ENCODE measurements at regions not wholly inside any gene's neighbourhood (a gene's known extent, or its start where the extent isn't known, plus 50 kb on each side); places are given as distances from the start of the nearest gene placed in this dataset.

DNA sequence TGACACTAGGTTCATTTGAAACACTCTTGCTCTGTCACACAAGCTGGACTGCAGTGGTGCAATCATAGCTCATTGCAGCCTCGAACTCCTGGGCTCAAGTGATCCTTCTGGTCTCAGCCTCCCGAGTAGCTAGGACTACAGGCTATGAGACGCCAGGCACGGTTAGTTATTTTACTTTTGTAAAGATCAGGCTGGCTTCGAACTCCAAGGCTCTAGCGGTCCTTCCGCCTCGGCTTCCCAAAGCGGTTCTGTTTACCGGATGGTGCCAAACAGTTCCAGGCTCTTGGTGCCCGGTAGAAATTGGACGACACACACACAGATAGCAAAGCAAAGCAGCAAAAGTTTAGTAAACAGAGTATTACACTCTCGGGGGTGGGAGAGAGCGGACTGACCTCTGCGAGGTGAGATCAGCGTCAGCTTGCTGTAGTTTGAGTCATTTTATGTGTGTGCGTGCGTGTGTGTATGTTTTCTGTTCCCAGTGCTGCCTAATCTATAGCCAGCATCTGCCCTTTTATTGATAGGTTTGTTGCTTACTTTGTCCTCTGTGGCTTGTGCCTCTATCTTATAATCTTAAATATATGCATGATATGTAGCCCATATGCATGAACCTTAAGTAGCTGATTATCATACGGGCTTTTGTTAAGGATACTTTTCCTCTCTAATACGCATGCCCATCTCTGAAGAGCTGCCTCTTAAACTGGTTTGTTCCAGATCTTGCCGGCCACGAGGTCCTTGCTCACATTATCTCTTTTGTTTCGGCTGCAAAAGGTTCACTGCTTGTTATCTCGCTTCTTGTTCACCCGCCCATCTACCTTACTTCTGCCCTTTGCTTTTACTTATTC, 75.2 kb downstream of the OR2B2 start:
- ChIA-PET CTCF (interaction anchor here (0.9 to 5.7 kb wide), 10 partner anchors 13 to 519 kb away, joined by 3 to 44 read pairs (median 8); a partner anchor contains a TSS), POLR2A (interaction anchor here (0.6 to 5.3 kb wide), 11 partner anchors 13 to 1820 kb away, joined by 3 to 129 read pairs (median 28); a partner anchor contains a TSS)
- Histone ChIP-seq H3K9ac (replicated peaks; ENCODE audit: extremely low read depth, insufficient read depth, low read length) (peak overlapping the region; percentile 97), H3K36me3 (ENCODE audit: control insufficient read depth in 2 of 2, extremely low read depth in 1 of 2, insufficient read depth in 2 of 2, low read length in 2 of 2) (no peaks in the 10 kb centered on the region), H4K20me1 (replicated peaks; ENCODE audit: control insufficient read depth, extremely low read depth, insufficient read depth, low read length) (no peaks in the 10 kb centered on the region), H3K9me1 (replicated peaks; ENCODE audit: control insufficient read depth, extremely low read depth, insufficient read depth, low read length) (no peaks in the 10 kb centered on the region), H2AFZ (ENCODE audit: low read depth, low read length) (peak overlapping the region; percentile 10), H3K27me3 (ENCODE audit: control insufficient read depth in 2 of 2, insufficient read depth in 2 of 2, low read length in 2 of 2) (no peaks in the 10 kb centered on the region), H3K9me3 (replicated peaks; ENCODE audit: control insufficient read depth, insufficient read depth, low read length) (no peaks in the 10 kb centered on the region), H3K79me2 (ENCODE audit: control insufficient read depth, insufficient read depth, low read length) (no peaks in the 10 kb centered on the region), H3K4me1 (ENCODE audit: control insufficient read depth, extremely low read depth, insufficient read depth, low read length) (peaks cover 14% of the 10 kb centered on the region), H3K4me3 (replicated peaks in 1 of 3; ENCODE audit: insufficient read depth in 1 of 3, low read depth in 1 of 3, low read length in 3 of 3) (peak overlapping the region; percentile 25 to 86 (median 59)), H3K27ac (ENCODE audit: insufficient read depth, low read depth, low read length) (peak overlapping the region; percentile 95), H3K4me2 (ENCODE audit: insufficient read depth, low read length) (peak overlapping the region; percentile 84)
- DNase-seq (ENCODE audit: low read depth, low spot score), result peak; percentile 90
- intact Hi-C loops (cut with micrococcal nuclease) (loop anchor here (1.0 to 10.0 kb wide), 3 partner anchors 12 to 1812 kb away; a partner anchor contains a TSS), dilution Hi-C loops (cut with MboI; ENCODE audit: extremely low pct_ligation_motif_present, low sequenced_read_pairs) (no loop called here)
- no TSS peak for BruUV-seq (replicated peaks)
- FAIRE-seq, result peak; percentile 78
- TF ChIP-seq, protein P1, sequence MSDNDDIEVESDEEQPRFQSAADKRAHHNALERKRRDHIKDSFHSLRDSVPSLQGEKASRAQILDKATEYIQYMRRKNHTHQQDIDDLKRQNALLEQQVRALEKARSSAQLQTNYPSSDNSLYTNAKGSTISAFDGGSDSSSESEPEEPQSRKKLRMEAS (IDR thresholded peaks at IDR 0.05; ENCODE audit: insufficient read depth, insufficient read length), result peak; percentile 17
- peak; percentile 13 for TF ChIP-seq FOS (IDR thresholded peaks at IDR 0.05; ENCODE audit: borderline replicate concordance, insufficient read depth, low read length)
- no peak for TF ChIP-seq EZH2 (IDR thresholded peaks at IDR 0.05; ENCODE audit: borderline replicate concordance, low read depth, low read length, severe bottlenecking)
- peak; percentile 71 for TF ChIP-seq GATA2 (IDR thresholded peaks at IDR 0.05; ENCODE audit: insufficient read depth, insufficient read length, low read depth, low read length)
- TF ChIP-seq POLR2A (IDR thresholded peaks at IDR 0.05; ENCODE audit: low read depth, low read length), result peak; percentile 55
- no peak for TF ChIP-seq POLR2AphosphoS5 (IDR thresholded peaks at IDR 0.05; ENCODE audit: insufficient read depth, low read depth, low read length)
- TF ChIP-seq, protein P2, sequence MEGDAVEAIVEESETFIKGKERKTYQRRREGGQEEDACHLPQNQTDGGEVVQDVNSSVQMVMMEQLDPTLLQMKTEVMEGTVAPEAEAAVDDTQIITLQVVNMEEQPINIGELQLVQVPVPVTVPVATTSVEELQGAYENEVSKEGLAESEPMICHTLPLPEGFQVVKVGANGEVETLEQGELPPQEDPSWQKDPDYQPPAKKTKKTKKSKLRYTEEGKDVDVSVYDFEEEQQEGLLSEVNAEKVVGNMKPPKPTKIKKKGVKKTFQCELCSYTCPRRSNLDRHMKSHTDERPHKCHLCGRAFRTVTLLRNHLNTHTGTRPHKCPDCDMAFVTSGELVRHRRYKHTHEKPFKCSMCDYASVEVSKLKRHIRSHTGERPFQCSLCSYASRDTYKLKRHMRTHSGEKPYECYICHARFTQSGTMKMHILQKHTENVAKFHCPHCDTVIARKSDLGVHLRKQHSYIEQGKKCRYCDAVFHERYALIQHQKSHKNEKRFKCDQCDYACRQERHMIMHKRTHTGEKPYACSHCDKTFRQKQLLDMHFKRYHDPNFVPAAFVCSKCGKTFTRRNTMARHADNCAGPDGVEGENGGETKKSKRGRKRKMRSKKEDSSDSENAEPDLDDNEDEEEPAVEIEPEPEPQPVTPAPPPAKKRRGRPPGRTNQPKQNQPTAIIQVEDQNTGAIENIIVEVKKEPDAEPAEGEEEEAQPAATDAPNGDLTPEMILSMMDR (IDR thresholded peaks at IDR 0.05; ENCODE audit: extremely low read depth in 1 of 2, insufficient read depth in 1 of 2, low read depth in 1 of 2, low read length in 2 of 2), result no peak
- TF ChIP-seq MYC (IDR thresholded peaks at IDR 0.05; ENCODE audit: low read depth, low read length), result peak; percentile 80
- TF ChIP-seq JUN (IDR thresholded peaks at IDR 0.05; ENCODE audit: borderline replicate concordance, insufficient read depth, insufficient read length, low read depth), result peak; percentile 39

Measured in endothelial cell of umbilical vein (primary cell).